Activated CD4-positive, alpha-beta T cell treated with anti-CD3 and anti-CD28 coated beads for 36 hours (primary cell): ENCODE measurements at regions not wholly inside any gene's neighbourhood (a gene's known extent, or its start where the extent isn't known, plus 50 kb on each side); places are given as distances from the start of the nearest gene placed in this dataset.

Experiments
- ATAC-seq: fragments of 200-7000 bp; cut with Tn5 transposase; one replicate; pipeline ENCODE4 v1.10.0; 2021; ENCODE audit warnings: mild to moderate bottlenecking, moderate library complexity
- CTCF ChIA-PET: fragments of 350-600 bp; sonication (Branson Sonifier 250); formaldehyde crosslinking; loops from one replicate; lab custom pipeline; 2021; ENCODE audit warnings: antibody characterized with exemption; lab: Charles Lee
- POLR2A ChIA-PET: fragments of 350-600 bp; sonication (Branson Sonifier 250); formaldehyde crosslinking; loops from one replicate; lab custom pipeline; 2021; ENCODE audit warnings: antibody characterized with exemption, inconsistent platforms; lab: Charles Lee
- DNase-seq: peaks from one replicate; pipeline ENCODE4 v3.0.0-alpha.2; 2020
- H3K27ac Mint-ChIP-seq: one replicate; pipeline ENCODE4 v1.8.0; 2021; ENCODE audit warnings: mixed read lengths
- H3K27me3 Mint-ChIP-seq: one replicate; pipeline ENCODE4 v1.8.0; 2021; ENCODE audit warnings: mixed read lengths
- H3K36me3 Mint-ChIP-seq: one replicate; pipeline ENCODE4 v1.8.0; 2021; ENCODE audit warnings: low read depth, mixed read lengths
- H3K4me1 Mint-ChIP-seq: one replicate; pipeline ENCODE4 v1.8.0; 2021; ENCODE audit warnings: mixed read lengths
- H3K4me3 Mint-ChIP-seq: one replicate; pipeline ENCODE4 v1.8.0; 2021; ENCODE audit warnings: mild to moderate bottlenecking, moderate library complexity, mixed read lengths
- H3K9me3 Mint-ChIP-seq: one replicate; pipeline ENCODE4 v1.8.0; 2021; ENCODE audit warnings: low read depth, mixed read lengths
- intact Hi-C, 2 experiments: fragments of 100-400 bp; cut with DNase I in 1 of 2; cut with micrococcal nuclease in 1 of 2; formaldehyde crosslinking; loops; one replicate each; pipeline versions ENCODE4 v1.14.2 to v1.15.1; 2022 to 2024; cut with DNase I, micrococcal nuclease

DNA sequence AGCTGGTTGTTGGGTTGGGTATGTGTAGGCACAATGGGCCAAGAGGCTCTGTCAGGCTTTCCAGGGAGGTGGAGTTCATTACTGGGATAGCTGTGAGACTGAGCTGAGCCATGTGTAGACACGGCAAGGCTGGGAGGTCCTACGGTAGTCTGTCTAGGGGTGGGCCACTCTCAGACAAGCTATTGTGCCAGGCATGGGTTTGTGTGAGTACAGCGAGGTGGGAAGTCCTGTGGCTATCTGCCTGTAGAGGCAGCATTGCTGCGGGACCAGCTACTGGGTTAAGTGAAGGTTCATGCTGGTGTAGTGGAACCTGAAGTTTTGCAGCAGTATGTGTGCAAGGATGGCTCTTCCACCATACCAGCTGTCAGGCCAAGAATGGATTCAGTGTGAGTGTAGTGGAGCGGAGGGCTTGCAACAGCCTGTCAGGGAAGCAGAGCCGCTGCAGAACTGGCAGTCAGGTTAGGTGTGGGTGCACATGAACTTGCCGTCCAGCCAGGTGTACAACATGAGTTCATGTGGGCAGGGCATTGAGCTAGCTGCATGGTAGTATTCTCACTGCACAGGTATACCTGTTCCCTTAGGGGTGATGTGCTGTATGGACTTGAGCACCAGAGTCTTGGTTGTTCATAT is 78.0 kb upstream of the CENPW start:
- DNase-seq (no peak), ATAC-seq (no peak)
- H3K36me3 Mint-ChIP-seq = no peaks in the 10 kb centered on the region
- H3K9me3 Mint-ChIP-seq = peaks cover 17% of the 10 kb centered on the region
- no peak overlapping the region for H3K4me3 Mint-ChIP-seq
- no peaks in the 10 kb centered on the region for H3K4me1 Mint-ChIP-seq
- POLR2A ChIA-PET = no interaction called here
- no peak overlapping the region for H3K27ac Mint-ChIP-seq
- CTCF ChIA-PET = interaction anchor here (1.6 kb wide), 1 partner anchor 28 kb away, joined by 4 read pairs; no protein-coding TSS in a partner anchor
- no peaks in the 10 kb centered on the region for H3K27me3 Mint-ChIP-seq
- intact Hi-C loops = no loop called here

DNA sequence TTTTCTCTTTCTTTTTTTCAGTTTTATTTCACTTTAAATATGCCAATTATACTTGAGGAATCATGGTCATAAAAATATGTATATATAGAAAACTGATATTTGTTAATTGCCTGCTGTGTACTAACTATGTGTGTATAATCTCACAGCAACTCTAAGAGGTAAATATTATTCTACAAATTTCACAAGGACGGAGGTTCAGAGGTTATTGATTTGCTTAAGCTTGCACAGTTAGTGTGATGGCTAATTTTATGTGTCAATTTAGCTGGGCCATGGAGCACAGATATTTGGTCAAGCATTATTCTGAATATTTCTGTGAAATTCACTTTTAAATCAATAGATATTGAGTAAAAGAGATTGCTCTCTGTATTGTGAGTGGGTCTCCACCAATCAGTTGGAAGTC is 75.7 kb upstream of the CENPW start:
- ChIA-PET CTCF (no interaction called here), POLR2A (no interaction called here)
- no peak for DNase-seq
- ATAC-seq = no peak
- no peaks in the 10 kb centered on the region for H3K4me1 Mint-ChIP-seq
- intact Hi-C loops = no loop called here
- peaks cover 15% of the 10 kb centered on the region for H3K9me3 Mint-ChIP-seq
- no peak overlapping the region for H3K27ac Mint-ChIP-seq
- H3K36me3 Mint-ChIP-seq = no peaks in the 10 kb centered on the region
- H3K4me3 Mint-ChIP-seq = no peak overlapping the region
- H3K27me3 Mint-ChIP-seq = no peaks in the 10 kb centered on the region

DNA sequence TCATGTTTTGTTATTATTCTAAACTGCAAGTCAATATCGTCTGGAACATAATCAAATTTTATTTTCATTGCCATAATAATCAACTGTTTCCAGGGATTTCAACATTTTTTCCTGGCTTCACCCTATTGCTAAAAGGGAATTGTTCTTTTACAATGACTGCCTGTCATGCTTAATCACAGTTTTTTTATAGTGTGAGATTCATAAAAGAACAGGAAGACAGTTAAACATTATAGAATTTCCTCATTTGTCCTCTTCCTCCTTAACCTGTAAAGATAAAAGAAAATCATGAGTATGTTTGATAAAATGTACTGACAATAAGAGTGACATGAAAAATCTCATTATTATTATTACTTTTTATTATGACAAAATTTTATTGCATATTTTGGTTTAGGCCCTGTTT is 73.3 kb upstream of the CENPW start:
- no peaks in the 10 kb centered on the region for H3K4me1 Mint-ChIP-seq
- ATAC-seq (no peak), DNase-seq (no peak)
- ChIA-PET CTCF (interaction anchor here (0.6 to 0.7 kb wide), 2 partner anchors 32 to 437 kb away, joined by 3 read pairs; no protein-coding TSS in a partner anchor), POLR2A (no interaction called here)
- H3K4me3 Mint-ChIP-seq = no peak overlapping the region
- no peaks in the 10 kb centered on the region for H3K36me3 Mint-ChIP-seq
- intact Hi-C loops = no loop called here
- peaks cover under 1% of the 10 kb centered on the region for H3K9me3 Mint-ChIP-seq
- no peaks in the 10 kb centered on the region for H3K27me3 Mint-ChIP-seq
- no peak overlapping the region for H3K27ac Mint-ChIP-seq

DNA sequence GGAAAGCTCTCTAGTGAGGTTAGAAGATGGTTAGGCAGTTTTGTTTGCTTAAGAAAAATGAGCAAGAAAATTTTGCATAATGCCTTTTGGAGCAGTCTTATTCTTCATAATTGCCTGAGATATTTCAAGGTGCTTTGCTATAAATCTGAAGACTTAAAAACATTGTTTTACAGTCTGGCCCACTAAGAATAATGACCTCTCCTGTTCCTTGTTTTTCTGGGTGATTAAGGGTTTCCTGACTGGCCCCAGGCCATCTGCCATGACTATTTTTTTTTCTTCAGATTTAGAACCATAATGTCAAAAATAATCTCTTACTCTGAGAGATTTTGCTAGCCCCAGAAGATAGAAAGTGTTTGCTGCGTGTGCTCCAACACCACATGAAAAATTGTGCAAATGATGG is 72.3 kb upstream of the CENPW start:
- no peaks in the 10 kb centered on the region for H3K9me3 Mint-ChIP-seq
- intact Hi-C loops = no loop called here
- no peaks in the 10 kb centered on the region for H3K36me3 Mint-ChIP-seq
- H3K27me3 Mint-ChIP-seq = no peaks in the 10 kb centered on the region
- no peak for DNase-seq
- no peak overlapping the region for H3K4me3 Mint-ChIP-seq
- H3K4me1 Mint-ChIP-seq = no peaks in the 10 kb centered on the region
- no peak for ATAC-seq
- ChIA-PET CTCF (interaction anchor here (0.5 kb wide), 1 partner anchor 511 kb away, joined by 3 read pairs; no protein-coding TSS in a partner anchor), POLR2A (no interaction called here)
- no peak overlapping the region for H3K27ac Mint-ChIP-seq

DNA sequence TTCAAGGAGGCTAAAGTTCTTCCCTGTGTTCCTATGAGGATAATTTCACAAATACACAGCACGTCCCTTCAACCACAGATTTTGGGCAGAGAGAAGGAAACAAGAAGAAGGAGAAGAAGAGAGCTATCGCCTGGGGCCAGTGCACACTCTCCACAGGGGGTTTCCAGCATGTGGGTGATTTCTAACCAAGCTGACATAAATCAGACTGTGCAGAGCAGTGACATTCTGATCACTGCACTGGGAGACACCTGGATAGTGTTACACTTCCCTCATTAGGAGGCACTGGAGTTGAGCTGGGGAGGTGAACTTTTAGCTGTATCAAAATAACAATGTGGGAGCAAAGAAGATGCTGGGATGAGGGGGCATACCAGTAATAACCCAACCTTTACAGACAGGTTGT is 71.8 kb upstream of the CENPW start:
- intact Hi-C loops = no loop called here
- CTCF ChIA-PET = no interaction called here
- no peak overlapping the region for H3K27ac Mint-ChIP-seq
- no peak for ATAC-seq
- H3K36me3 Mint-ChIP-seq = no peaks in the 10 kb centered on the region
- no peak overlapping the region for H3K4me3 Mint-ChIP-seq
- POLR2A ChIA-PET = no interaction called here
- H3K27me3 Mint-ChIP-seq = no peaks in the 10 kb centered on the region
- H3K9me3 Mint-ChIP-seq = no peaks in the 10 kb centered on the region
- no peak for DNase-seq
- no peaks in the 10 kb centered on the region for H3K4me1 Mint-ChIP-seq

DNA sequence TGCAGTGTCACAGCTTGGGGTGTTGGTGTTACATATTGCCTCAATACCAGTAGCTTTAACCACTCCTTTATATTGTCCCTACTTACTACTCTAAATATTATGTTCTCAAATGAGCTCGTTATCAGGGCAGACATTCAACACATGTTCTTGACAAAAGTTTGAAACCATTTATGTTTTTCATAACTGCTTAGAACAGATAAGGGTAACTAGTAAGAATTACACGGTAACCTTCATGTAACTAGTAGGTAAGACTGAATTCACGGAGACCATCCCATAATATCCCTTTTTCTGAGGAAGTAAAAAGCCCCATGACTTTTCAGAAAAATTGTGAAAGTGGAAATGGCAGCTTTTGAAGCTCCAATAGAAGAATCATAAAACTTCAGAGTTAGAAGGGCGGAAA is 59.6 kb upstream of the CENPW start:
- ATAC-seq = no peak
- no peak for DNase-seq
- no peak overlapping the region for H3K4me3 Mint-ChIP-seq
- no peak overlapping the region for H3K27ac Mint-ChIP-seq
- POLR2A ChIA-PET = no interaction called here
- H3K9me3 Mint-ChIP-seq = no peaks in the 10 kb centered on the region
- H3K36me3 Mint-ChIP-seq = no peaks in the 10 kb centered on the region
- intact Hi-C loops = no loop called here
- H3K27me3 Mint-ChIP-seq = no peaks in the 10 kb centered on the region
- CTCF ChIA-PET = no interaction called here
- H3K4me1 Mint-ChIP-seq = no peaks in the 10 kb centered on the region

DNA sequence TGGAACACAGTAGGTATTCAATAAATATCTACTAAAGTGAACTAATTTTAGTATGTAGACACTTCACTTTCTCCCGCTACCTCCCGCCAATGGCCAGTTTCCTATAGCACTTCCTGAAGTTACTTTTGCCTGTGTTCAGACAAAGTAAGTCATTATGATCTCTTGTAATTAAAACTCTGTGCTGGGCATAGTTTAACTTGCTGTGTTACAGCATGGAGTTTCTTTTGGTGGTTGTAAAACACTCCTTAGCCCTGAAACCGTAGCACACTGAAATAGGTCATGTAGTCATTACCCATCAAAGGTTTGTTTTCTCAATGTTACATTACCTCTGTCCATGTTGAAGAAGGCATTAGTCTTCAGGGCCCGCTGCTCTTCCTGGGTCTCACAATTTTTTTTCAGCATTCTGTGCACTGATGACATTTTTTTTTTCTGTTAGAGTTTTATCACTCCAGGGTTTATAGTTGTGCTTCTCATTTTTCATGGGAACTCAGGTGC is 54.0 kb upstream of the CENPW start:
- H3K27me3 Mint-ChIP-seq = no peaks in the 10 kb centered on the region
- ATAC-seq = no peak
- H3K9me3 Mint-ChIP-seq = no peaks in the 10 kb centered on the region
- intact Hi-C loops = no loop called here
- no peak for DNase-seq
- no peak overlapping the region for H3K27ac Mint-ChIP-seq
- ChIA-PET CTCF (no interaction called here), POLR2A (no interaction called here)
- H3K36me3 Mint-ChIP-seq = no peaks in the 10 kb centered on the region
- H3K4me3 Mint-ChIP-seq = no peak overlapping the region
- H3K4me1 Mint-ChIP-seq = no peaks in the 10 kb centered on the region
